Anterior cingulate cortex (tissue), 58 donors: ENCODE measurements at regions not wholly inside any gene's neighbourhood (a gene's known extent, or its start where the extent isn't known, plus 50 kb on each side); places are given as distances from the start of the nearest gene placed in this dataset.
A peak's percentile ranks its signal among the peaks of the same experiment; 100 is the strongest.

ENCODE experiments used
- DNase-seq, 58 donors: peaks; one replicate each; lab custom pipeline; 2025; lab: John Stamatoyannopoulos, UW

GRCh38 chr5:31049936-31050704, 143.4 kb upstream of the CDH6 start:
- DNase-seq = no peak

- DNase-seq = no peak
Measured at GRCh38 chr5:31049461-31049860, 144.0 kb upstream of the CDH6 start.

- DNase-seq = peak in 1 of 58 donors; percentile 9
Measured at GRCh38 chr5:31048282-31049270, 144.9 kb upstream of the CDH6 start.

- no peak for DNase-seq
Measured at GRCh38 chr5:31047621-31048020, 145.9 kb upstream of the CDH6 start.

GRCh38 chr5:31047007-31047406, 146.5 kb upstream of the CDH6 start:
- DNase-seq = no peak

GRCh38 chr5:31036411-31036810, 157.1 kb upstream of the CDH6 start:
- DNase-seq = no peak

- DNase-seq = no peak
Measured at GRCh38 chr5:31033295-31033694, 160.2 kb upstream of the CDH6 start.

- no peak for DNase-seq
Measured at GRCh38 chr5:31029925-31030324, 163.6 kb upstream of the CDH6 start.

GRCh38 chr5:31027721-31028120, 165.8 kb upstream of the CDH6 start:
- no peak for DNase-seq

- DNase-seq = no peak
Measured at GRCh38 chr5:31023105-31023504, 170.4 kb upstream of the CDH6 start.

- DNase-seq = no peak
Measured at GRCh38 chr5:31021181-31021624, 172.3 kb upstream of the CDH6 start.

GRCh38 chr5:31008231-31008630, 185.3 kb upstream of the CDH6 start:
- DNase-seq = peak in 1 of 58 donors; percentile 0

- DNase-seq = no peak
Measured at GRCh38 chr5:31007672-31008071, 185.8 kb upstream of the CDH6 start.

GRCh38 chr5:31000287-31000686, 193.2 kb upstream of the CDH6 start:
- no peak for DNase-seq

GRCh38 chr5:30997681-30998080, 195.8 kb upstream of the CDH6 start:
- no peak for DNase-seq

GRCh38 chr5:30994902-30995301, 198.6 kb upstream of the CDH6 start:
- peak in 1 of 58 donors; percentile 0 for DNase-seq

GRCh38 chr5:30994176-30994575, 199.3 kb upstream of the CDH6 start:
- DNase-seq = no peak

GRCh38 chr5:30991462-30991861, 202.0 kb upstream of the CDH6 start:
- no peak for DNase-seq

GRCh38 chr5:30981576-30981975, 211.9 kb upstream of the CDH6 start:
- no peak for DNase-seq

GRCh38 chr5:30968971-30969370, 224.5 kb upstream of the CDH6 start:
- no peak for DNase-seq

- DNase-seq = no peak
Measured at GRCh38 chr5:30960036-30960435, 233.4 kb upstream of the CDH6 start.
